ENCODE measurements at regions not wholly inside any gene's neighbourhood (a gene's known extent, or its start where the extent isn't known, plus 50 kb on each side); places are given as distances from the start of the nearest gene placed in this dataset.
"Not testable (repeated sequence)": the region's sequence is repeated elsewhere in the genome, so short reads cannot be mapped to it uniquely, and the experiment has no call there.

DNA sequence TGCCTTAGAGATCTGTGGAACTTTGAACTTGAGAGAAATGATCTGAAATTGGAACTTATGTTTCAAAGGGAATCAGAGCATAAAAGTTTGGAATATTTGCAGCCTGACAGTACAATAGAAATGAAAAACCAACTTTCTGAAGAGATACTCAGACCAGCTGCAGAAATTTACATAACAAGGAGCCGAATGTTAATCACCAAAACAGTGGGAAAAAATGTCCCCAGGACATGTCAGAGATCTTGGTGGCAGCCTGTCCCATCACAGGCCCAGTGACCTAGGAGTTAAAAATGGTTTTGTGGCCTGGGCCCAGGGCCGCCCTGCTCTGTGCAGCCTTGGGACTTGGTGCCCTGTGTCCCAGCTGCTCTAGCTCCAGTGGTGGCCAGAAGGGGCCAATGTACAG is 88.2 kb upstream of the ADORA2B start:
- not testable (repeated sequence) for TF ChIP-seq IKZF3 (tag by site-specific recombination; IDR thresholded peaks at IDR 0.05); ZNF510 (tag by site-specific recombination; IDR thresholded peaks at IDR 0.05; ENCODE audit: insufficient replicate concordance); ZNF354C (tag by site-specific recombination; IDR thresholded peaks at IDR 0.05; ENCODE audit: borderline replicate concordance, low read depth); ZNF514 (tag by site-specific recombination; IDR thresholded peaks at IDR 0.05); ZNF311 (tag by site-specific recombination; IDR thresholded peaks at IDR 0.05; ENCODE audit: borderline replicate concordance); PRDM1 (tag by site-specific recombination; IDR thresholded peaks at IDR 0.05); ZNF121 (tag by site-specific recombination; IDR thresholded peaks at IDR 0.05); WT1 (tag by site-specific recombination; IDR thresholded peaks at IDR 0.05)
- TF ChIP-seq, protein P1, sequence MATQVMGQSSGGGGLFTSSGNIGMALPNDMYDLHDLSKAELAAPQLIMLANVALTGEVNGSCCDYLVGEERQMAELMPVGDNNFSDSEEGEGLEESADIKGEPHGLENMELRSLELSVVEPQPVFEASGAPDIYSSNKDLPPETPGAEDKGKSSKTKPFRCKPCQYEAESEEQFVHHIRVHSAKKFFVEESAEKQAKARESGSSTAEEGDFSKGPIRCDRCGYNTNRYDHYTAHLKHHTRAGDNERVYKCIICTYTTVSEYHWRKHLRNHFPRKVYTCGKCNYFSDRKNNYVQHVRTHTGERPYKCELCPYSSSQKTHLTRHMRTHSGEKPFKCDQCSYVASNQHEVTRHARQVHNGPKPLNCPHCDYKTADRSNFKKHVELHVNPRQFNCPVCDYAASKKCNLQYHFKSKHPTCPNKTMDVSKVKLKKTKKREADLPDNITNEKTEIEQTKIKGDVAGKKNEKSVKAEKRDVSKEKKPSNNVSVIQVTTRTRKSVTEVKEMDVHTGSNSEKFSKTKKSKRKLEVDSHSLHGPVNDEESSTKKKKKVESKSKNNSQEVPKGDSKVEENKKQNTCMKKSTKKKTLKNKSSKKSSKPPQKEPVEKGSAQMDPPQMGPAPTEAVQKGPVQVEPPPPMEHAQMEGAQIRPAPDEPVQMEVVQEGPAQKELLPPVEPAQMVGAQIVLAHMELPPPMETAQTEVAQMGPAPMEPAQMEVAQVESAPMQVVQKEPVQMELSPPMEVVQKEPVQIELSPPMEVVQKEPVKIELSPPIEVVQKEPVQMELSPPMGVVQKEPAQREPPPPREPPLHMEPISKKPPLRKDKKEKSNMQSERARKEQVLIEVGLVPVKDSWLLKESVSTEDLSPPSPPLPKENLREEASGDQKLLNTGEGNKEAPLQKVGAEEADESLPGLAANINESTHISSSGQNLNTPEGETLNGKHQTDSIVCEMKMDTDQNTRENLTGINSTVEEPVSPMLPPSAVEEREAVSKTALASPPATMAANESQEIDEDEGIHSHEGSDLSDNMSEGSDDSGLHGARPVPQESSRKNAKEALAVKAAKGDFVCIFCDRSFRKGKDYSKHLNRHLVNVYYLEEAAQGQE (tag by site-specific recombination; IDR thresholded peaks at IDR 0.05) = not testable (repeated sequence)
- TF ChIP-seq, protein P2, sequence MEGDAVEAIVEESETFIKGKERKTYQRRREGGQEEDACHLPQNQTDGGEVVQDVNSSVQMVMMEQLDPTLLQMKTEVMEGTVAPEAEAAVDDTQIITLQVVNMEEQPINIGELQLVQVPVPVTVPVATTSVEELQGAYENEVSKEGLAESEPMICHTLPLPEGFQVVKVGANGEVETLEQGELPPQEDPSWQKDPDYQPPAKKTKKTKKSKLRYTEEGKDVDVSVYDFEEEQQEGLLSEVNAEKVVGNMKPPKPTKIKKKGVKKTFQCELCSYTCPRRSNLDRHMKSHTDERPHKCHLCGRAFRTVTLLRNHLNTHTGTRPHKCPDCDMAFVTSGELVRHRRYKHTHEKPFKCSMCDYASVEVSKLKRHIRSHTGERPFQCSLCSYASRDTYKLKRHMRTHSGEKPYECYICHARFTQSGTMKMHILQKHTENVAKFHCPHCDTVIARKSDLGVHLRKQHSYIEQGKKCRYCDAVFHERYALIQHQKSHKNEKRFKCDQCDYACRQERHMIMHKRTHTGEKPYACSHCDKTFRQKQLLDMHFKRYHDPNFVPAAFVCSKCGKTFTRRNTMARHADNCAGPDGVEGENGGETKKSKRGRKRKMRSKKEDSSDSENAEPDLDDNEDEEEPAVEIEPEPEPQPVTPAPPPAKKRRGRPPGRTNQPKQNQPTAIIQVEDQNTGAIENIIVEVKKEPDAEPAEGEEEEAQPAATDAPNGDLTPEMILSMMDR (tag by site-specific recombination; IDR thresholded peaks at IDR 0.05) = not testable (repeated sequence)
- TF ChIP-seq, protein P3, sequence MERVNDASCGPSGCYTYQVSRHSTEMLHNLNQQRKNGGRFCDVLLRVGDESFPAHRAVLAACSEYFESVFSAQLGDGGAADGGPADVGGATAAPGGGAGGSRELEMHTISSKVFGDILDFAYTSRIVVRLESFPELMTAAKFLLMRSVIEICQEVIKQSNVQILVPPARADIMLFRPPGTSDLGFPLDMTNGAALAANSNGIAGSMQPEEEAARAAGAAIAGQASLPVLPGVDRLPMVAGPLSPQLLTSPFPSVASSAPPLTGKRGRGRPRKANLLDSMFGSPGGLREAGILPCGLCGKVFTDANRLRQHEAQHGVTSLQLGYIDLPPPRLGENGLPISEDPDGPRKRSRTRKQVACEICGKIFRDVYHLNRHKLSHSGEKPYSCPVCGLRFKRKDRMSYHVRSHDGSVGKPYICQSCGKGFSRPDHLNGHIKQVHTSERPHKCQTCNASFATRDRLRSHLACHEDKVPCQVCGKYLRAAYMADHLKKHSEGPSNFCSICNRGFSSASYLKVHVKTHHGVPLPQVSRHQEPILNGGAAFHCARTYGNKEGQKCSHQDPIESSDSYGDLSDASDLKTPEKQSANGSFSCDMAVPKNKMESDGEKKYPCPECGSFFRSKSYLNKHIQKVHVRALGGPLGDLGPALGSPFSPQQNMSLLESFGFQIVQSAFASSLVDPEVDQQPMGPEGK (tag by site-specific recombination; IDR thresholded peaks at IDR 0.05) = not testable (repeated sequence)
- TF ChIP-seq, protein P4, sequence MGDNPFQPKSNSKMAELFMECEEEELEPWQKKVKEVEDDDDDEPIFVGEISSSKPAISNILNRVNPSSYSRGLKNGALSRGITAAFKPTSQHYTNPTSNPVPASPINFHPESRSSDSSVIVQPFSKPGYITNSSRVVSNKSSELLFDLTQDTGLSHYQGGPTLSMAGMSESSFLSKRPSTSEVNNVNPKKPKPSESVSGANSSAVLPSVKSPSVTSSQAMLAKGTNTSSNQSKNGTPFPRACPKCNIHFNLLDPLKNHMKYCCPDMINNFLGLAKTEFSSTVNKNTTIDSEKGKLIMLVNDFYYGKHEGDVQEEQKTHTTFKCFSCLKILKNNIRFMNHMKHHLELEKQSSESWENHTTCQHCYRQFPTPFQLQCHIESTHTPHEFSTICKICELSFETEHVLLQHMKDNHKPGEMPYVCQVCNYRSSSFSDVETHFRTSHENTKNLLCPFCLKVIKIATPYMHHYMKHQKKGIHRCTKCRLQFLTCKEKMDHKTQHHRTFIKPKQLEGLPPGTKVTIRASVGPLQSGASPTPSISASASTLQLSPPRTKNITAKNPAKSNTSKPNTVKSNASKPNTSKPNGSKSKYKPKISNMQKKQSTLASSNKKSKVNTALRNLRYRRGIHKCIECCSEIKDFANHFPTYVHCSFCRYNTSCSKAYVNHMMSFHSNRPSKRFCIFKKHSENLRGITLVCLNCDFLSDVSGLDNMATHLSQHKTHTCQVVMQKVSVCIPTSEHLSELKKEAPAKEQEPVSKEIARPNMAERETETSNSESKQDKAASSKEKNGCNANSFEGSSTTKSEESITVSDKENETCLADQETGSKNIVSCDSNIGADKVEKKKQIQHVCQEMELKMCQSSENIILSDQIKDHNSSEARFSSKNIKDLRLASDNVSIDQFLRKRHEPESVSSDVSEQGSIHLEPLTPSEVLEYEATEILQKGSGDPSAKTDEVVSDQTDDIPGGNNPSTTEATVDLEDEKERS (tag by site-specific recombination; IDR thresholded peaks at IDR 0.05) = not testable (repeated sequence)

Data from HEK293 (cell line).